Stimulated activated CD4-positive, alpha-beta T cell treated with anti-CD3 and anti-CD28 coated beads, Interleukin-4, amount 100 ng/mL, for 4 hours (primary cell): ENCODE measurements at regions not wholly inside any gene's neighbourhood (a gene's known extent, or its start where the extent isn't known, plus 50 kb on each side); places are given as distances from the start of the nearest gene placed in this dataset.
A peak's percentile ranks its signal among the peaks of the same experiment; 100 is the strongest.

ENCODE experiments used
- DNase-seq, 2 experiments: peaks; one replicate each; pipeline ENCODE4 v3.0.0-alpha.2; 2020

DNA sequence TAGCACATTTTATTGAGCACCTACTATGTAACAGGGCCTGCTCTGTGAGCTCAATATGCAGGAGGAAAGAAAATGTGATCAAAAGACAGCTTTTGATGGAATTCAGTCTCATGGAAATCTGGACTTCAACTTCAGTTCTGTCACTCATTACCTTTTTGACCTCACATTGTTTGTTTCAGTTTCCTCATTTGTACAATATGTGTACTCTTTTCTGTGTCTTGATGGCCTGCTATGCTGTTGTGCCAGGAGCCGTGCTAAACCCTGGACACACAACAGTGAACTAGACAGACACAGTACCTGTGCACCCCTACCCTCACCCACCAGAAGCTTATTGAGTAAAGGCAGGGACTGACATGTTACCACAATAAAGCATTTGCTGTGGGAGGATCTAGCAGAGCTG lies 162.9 kb upstream of the FGGY start:
- no peak for DNase-seq

DNA sequence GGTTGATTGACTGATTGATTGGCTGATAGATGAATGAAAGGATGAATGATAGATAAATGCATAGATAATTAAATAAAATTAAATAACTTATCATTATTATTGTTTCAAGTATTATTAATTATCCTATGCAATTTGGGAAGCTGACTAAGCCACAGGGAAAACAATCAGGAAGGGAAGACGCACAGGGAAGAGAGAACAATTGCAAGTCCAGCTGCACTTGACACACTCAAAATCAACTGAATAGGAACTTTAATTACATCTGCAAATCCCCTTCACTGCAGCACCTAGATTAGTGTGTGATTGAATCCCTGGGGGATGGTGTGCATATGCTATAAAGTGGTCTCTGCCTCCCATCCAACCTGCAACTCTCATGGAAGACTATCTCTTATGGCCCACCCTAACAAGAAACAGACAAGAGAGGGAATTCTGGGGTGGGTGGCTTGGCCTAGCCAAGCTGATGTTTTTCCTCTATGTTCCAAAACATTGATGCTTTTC lies 161.1 kb upstream of the FGGY start:
- no peak for DNase-seq

DNA sequence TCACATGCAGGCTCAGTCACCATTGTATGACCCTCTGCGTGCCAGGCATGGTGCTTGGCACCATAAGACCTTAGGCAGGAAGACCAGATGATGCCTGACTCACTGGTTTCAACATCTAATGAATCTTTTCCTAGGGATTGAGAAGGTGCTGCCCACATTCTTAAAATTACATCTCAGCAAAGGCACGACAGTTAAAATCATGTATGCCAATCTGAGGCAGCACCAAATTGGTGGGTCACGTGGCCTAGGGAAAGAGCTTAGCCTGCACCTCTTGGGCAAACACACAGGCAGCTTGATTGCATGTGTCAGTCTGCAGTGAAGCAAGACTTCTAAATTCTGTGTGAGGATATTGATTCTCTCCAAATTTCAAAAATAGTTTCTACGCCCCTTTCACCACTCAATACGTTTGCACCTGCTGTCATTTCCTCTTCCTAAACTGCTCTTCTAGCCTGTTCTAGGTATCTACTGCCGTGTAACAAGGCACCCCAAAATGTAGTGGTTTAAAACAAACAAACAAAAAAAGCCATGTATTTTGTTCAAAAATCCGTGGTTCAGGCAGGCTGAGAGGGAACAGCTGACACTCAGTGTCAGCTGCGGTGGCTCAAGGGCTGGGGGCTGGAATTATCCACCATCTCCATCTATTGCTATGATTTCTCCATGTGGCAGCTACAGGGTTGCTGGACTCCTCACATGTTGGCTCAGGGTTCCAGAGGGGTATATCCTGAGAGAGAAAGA lies 160.2 kb upstream of the FGGY start:
- DNase-seq: no peak

DNA sequence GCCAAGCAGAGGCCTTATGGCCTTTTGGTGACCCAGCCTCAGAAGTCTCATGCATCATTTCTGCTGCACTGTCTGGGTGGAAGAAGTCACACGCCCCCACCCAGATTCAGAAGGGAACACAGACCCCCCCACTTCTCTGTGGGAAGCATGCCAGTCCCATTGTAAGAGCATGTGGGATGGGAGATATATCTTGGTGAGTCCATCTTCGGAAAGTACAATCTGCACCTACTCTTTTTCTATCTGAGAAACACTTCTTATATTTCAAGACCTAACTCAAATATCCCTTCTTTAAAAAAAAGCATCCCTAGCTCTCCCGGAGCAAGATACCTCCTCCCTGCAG lies 159.6 kb upstream of the FGGY start:
- DNase-seq: no peak

DNA sequence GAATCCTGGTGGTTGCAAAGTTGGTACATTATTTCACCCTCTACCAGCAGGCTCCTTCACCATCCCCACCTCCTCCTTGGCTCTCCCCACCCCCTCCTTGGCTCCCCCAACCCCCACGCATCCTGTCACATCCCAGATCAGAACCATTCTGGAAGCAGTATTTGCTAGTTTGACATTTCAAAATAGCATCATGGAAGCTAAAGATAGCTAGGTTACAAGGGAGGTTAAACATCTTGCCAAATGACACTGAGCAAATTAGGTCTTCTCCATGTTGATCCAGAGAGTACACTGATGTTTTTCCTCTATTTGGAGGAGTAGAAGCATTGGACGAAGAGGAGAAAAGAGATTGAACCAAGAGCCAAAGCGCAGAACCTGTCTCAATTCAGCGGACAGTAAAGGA lies 158.9 kb upstream of the FGGY start:
- DNase-seq: no peak

DNA sequence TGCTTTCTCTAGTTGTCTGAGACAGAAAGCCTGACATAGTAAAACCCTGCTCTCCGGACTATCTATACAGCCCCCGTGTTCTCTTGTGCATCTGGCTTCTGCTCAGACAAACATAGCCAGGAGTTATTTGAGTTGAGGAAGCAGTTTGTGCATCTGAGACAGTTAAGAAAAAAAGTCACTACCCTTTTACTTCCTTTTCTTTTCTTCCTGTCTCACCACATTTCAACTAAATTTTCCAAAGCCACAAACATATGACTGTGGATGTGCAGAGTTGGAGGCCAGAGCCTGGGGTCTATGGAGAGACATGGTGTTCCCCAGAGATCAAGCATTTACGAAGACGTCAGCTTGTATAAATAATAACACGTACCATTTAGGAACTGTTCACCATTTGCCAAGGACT lies 158.5 kb upstream of the FGGY start:
- no peak for DNase-seq

DNA sequence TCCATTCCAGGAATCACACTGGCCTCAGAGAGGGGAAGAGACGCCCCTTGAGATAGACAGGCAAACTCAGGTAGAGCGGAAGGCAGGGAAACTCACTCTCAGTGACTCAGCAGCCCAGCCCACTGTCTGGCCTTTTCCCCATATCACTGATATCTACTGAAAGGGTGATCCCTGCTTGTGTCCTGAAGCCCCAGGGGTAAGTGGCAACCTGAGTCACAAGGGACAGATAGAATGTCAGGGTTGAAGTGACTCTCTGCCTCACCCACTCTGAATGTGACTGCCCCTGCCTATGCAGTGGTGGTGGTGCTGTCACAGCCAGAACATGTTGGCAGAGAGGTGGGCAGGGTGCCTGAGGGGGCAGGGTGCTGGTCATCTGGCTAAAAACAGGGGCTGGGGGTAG lies 157.5 kb upstream of the FGGY start:
- DNase-seq: no peak

DNA sequence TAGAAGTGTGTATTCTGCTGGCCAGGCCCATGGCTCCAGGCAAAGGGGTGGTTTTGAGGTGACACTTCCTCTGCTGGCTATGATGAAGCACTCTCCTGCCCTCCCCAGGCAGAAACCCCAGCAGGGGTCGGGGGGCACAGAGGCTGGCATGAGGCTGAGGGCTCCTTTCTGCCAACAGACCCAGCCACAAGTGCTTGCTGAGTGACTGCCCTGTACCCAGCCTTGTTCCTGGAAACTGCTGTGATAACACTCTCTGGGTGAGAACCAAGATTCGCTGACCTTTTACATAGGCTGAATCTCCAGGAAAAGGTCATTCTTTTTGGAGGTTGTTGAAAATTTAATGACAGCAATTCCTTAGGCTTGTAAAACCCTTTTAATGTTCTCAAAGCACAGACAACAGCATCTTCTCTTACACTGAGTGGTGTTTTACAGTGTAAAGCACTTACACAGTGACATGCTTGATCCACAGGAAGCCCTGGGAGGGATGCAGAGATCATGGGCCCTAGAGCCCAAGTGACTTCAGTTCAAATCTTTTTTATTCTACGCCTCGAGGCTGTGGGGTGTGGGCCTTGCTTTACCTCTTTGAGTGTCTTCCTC lies 155.5 kb upstream of the FGGY start:
- no peak for DNase-seq

DNA sequence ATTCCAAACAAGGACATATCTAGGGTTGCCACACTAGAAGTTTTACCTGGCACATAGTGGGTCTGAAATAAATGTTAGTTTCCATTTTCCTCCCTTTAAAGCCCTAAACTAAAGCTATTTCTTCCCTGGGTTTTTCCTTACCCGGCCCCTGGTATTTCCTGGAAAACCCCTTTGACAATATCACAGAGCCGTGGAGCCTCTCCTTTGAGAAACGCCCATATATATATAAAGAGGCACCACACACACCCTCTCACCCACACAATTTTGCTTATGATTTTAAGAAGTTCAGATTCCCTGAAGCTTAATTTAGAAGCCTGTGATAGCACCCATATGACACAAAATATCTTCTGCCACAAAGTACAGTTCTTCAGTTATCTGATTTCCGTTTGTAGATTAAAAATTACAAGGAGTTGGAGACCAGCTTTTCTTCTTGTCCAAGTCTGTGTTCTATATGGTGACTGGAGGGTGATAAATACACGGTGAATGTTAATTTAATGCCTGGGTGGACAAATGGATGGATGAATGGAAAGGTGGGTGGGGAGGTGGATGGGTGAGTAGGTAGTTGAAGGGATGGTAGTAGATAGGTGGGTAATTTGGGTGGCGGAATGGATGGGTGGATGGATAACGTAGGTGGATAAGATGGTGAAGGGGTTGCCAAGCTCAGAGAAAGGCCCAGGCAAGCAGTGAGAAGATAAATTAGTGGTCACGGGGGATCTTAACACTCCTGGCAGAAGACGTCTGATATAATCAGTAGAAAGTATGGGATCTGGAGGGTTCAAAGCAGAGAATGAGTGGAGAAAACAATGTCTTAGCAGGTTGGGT lies 154.4 kb upstream of the FGGY start:
- DNase-seq: no peak

DNA sequence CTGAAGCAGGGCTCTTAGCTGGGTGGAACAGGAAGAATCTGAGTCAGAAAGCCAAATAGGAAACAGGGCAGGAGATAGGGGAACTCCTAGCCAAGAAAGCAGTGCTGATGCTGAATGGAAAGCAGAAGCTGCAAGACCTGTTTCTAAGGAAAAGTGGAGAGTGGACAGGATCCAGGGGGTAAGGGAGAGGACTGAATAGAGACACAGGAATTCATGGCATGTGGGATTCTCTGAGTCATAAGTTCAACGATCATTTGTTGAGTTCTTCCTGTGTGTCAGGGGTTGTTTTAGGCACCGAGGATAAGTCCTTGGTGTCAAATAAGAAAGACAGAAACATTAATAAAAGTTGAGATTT lies 153.8 kb upstream of the FGGY start:
- DNase-seq: no peak

DNA sequence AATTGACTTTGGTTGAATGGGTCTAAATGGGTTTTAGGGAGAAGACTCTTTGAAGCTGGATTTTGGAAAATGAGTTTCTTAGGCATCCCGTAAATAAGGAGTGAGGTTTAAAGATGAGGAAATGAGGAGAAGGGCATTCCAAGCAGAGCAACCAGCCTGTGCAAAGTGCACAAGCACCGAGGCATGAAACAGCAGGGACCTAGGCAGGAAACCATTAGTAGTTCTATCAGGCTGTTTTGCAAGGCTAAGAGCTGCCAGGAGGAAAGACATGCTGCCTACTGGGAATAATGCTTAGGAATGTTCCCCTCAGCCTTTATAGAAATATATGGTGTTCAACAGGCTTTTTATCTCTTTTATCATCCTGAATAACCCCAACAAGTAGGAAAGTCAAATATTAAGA lies 153.1 kb upstream of the FGGY start:
- DNase-seq: no peak

DNA sequence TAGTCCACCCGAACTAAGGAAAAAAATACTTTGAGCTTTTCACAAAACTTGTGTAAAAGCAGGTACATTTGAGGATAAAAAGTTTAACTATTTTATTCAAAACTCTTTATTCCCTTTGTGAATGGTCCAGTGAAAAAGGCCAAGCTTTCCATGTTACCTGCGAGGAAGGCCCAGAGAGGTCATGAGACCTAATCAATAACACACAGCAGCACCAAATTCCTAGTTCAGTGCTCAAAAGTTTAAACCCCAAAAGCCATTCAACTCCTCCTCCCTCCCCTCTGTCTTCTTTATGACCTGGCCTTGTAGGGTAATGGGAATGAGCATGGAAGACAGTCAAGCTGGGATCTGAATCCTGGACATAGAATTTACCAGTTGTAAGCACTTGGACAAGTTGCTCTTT lies 151.9 kb upstream of the FGGY start:
- DNase-seq: no peak

DNA sequence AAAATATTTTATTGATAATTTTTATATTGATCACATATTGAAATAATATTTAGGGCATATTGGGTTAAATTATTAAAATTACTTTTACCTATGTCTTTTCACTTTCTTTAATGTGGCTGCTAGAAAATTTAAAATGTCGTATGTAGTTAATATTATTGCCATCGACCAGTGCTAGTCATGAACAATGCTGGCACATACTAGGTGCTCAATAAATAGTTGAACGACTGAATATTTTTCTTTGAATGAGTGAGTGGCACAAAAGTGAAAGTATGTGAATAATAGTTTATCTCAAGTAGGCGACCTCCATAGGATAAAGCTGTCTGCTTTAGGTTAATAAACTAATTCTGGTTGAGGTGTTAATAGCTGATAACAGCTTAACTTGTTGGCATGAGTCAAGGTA lies 150.8 kb upstream of the FGGY start:
- DNase-seq: no peak

DNA sequence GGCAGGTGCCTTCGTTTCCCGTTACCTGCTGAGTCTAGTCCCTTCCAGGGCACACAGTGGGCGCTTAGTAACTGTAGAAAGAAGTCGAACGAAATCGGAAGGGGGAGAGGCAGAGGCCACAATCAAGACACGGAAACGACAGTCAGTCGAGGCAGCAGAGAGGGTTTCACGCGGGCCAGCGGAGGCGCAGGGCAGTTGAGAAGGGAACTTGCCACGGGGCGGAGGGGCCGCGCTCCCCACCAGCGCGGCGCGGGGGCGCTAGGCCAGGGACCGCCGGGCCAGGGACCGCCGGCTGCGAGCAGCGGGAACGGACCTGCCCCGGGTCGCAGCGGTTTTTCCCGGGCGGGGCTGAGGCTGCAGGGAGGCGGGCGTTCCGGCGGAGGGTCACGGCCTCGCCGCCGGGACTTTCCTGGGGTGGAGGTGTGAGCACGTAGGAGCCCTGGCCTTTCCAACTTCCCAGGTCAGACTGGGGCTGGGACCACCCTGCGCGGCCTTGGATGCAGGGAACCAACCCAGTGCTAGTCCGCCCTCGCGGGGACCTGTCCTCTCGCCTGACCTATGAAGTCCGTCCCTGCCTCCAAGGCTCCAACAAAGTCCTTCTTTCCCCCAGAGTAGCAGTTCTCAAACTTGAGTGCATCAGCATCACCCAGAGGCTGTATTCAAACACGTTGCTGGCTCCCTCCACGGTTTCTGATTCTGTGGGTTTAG lies 150.1 kb upstream of the FGGY start:
- DNase-seq: peak; percentile 11 to 30

DNA sequence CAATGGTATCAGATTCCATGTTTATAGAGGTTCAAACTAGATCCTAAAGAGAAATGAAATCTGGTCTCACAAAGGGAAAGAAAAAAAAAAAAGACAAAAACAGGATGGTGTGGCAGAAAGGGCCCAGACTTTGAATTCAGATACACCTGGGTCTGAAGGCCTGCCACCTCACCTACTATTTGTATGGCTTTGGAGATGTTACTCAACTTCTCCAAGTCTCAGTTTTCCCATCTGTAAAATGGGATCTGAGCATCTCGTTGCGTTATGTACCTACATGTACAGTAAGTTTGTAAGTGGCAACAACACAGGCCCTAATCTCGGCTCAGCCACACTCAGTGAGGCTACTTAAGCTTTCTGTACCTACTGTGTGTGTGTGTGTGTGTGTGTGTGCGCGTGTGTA lies 147.5 kb upstream of the FGGY start:
- no peak for DNase-seq

DNA sequence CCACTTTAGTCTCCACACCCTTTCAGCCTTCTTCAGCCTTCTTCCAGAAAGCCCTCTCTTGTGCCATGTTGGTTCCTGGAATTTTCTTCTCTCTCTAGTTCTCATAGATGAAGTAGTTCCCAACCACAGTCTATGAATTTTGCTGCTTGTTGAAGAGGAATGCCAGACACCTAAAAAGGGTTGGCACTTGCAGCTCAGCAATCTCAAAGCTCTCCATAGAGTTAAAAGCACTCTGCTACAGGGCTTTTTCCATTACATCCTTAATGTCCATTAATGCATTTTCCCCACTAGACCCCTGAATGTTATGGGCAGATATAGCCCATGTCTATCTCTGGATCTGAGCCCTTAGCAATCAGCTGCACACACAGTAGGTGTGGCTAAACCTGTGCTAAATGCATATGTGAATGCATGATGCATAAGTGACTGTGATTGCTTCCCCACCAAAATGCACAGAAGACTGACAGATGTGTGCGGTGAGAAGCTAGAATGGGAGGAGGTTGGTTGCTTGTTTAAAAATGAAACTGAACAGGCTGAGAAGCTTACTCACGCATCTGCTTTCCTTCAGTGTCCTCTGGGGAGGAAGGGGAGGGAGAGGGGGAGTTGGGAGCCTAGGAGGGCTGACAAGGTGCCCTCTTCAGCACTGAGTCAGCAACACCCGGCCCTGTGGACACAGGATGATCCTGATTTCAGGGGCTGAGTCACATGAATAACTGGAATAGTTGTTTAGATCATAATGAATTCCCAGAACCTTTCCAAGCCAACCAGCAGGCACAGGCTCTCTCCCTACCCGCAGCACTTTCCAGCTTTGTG lies 146.1 kb upstream of the FGGY start:
- DNase-seq: no peak

DNA sequence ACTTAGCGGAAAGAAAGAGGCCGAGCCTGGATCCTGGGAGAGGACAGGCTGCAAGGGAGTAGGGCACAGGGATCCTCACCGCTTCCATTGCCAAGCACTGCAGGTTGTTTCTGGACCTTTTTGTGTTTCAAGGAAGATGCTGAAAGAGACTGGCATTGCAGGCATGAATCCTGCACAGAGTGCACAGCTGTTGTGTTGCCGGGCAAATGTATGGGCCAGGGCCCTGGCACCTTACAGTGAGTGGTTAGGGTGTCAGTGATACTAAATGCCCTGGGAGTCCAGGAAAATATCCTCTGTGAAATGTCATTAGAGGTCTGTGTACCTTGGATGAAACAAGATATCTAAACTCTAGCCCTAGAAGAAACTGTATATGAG lies 145.5 kb upstream of the FGGY start:
- no peak for DNase-seq

DNA sequence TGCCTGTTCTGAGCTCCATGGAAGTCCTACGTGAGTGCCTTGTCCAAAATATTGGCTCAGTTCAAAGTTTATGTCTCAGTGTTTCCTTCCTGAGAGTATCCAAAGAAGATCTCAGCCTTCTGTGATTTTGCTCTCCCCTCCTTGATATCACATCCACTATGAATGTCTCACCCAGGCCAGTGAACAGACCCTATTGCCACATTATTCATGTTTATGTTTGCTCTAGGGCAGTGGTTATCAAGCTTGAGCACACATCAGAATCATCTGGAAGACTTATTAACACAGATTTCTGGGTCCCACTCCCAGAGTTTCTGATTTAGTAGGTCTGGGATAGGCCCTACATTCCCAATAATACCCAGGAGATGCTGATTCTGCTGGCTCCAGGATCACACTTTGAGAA lies 145.0 kb upstream of the FGGY start:
- DNase-seq: no peak

DNA sequence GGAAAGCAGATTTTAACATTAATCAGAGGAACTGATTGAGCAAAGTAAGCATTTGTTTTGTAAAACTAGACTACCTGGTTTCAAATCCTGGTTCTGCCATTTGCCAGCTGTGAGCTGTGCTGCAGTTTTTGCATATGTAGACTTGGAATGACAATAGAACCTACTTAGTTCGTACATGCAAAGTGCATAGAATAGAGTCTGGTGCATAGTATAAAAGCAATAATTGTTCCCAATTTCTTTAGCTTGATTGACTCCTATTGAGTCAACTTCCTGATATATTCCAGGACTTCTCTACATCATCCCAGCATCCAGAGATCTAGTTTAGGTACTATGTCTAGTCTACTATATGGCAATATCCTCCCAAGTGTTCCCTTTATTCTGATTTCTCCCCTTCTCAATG lies 144.4 kb upstream of the FGGY start:
- no peak for DNase-seq

DNA sequence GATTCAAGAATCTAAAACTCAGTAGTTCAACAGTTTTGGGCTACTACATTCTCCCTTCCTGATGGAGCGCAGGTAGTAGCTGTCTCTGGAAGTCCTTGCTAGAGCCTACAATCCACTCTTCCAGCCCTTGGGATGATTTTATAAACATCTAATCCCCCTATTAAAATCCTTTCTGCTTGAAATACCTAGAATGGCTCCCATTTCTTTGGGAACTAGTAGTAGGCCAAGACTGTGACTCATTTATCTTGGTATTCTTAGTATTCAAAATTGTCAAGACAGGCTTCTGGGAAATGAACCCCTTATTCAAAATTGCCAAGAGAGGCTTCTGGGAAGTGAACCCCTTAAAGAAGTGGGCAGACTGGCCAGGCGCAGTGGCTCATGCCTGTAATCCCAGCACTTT lies 142.5 kb upstream of the FGGY start:
- no peak for DNase-seq

DNA sequence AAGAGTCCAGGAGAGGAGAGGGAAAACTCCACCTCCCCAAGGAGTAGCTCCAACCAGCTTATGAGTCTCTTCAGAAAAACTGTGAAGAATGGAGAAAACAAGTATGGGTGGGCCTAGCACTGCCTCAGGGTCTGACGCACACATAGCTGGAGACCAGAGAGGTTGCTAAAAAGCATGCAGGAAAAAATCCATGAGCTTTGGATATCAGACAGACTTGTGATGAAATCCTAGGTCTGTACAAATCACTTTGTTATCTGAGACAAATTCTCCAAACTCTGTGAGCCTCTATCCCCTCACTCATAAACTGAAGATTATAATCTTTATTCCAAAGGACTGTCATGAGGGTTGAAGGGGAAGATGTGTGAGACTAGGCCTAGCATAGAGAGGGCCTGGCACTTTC lies 141.5 kb upstream of the FGGY start:
- DNase-seq: no peak

DNA sequence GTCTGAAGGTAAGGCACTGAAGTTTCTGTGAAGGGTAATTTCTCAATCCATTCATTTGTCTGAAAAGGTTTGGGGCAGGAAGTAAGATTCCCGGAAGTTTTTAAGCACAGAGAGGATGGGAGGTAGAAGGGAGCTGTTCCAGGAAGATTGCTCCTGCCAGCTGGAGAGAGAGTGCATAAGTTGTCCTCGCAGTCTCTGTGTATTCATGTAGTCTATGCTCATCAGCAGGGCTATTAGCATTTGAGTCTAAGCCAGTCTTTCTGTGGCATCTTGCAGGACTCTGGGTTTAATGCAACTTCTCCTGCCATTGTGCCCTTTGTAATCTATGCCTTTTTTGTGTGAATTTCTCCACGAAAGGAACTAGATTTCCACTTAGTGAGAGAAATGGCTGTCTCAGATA lies 140.8 kb upstream of the FGGY start:
- DNase-seq: no peak
